B cell (primary cell): ENCODE measurements at regions not wholly inside any gene's neighbourhood (a gene's known extent, or its start where the extent isn't known, plus 50 kb on each side); places are given as distances from the start of the nearest gene placed in this dataset.

Source experiments
- EZH2 ChIP-seq: IDR thresholded peaks from 2 replicates; pipeline ENCODE4 v1.6.1; 2012; ENCODE audit warnings: borderline replicate concordance, low read depth, mild to moderate bottlenecking, moderate library complexity, low read length; ENCODE audit not compliant: insufficient read depth, poor library complexity, severe bottlenecking
- TF ChIP-seq, protein P1 (sequence below): fragments of 200-600 bp; IDR thresholded peaks from one replicate; pipeline ENCODE4 v1.8.0; 2022; ENCODE audit warnings: antibody characterized with exemption, mild to moderate bottlenecking

DNA sequence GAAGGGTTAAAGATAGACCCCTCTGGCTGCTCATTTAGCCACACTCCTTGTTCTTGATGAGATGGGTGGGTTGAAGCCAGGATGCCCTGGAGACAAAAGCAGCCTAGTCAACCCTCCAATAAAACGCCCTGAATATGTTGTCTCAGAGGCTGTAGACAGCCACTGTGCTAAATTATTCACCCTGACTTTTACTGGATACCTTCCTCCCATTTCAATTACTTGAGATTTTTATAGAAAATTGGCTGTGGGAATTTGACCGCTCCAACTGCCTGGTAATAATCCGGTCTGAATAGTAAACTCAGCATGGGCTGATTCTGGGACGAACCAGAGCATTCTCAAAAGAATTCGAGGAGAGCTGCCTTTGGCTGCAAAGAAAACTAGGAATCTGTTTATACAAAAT, 104.2 kb downstream of the SNX18 start:
- TF ChIP-seq EZH2 = no peak
- TF ChIP-seq, protein P1, sequence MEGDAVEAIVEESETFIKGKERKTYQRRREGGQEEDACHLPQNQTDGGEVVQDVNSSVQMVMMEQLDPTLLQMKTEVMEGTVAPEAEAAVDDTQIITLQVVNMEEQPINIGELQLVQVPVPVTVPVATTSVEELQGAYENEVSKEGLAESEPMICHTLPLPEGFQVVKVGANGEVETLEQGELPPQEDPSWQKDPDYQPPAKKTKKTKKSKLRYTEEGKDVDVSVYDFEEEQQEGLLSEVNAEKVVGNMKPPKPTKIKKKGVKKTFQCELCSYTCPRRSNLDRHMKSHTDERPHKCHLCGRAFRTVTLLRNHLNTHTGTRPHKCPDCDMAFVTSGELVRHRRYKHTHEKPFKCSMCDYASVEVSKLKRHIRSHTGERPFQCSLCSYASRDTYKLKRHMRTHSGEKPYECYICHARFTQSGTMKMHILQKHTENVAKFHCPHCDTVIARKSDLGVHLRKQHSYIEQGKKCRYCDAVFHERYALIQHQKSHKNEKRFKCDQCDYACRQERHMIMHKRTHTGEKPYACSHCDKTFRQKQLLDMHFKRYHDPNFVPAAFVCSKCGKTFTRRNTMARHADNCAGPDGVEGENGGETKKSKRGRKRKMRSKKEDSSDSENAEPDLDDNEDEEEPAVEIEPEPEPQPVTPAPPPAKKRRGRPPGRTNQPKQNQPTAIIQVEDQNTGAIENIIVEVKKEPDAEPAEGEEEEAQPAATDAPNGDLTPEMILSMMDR = no peak
